Upper lobe of left lung (tissue), 4 donors: ENCODE measurements at regions not wholly inside any gene's neighbourhood (a gene's known extent, or its start where the extent isn't known, plus 50 kb on each side); places are given as distances from the start of the nearest gene placed in this dataset.

Source experiments
- CTCF ChIP-seq, 6 experiments: fragments of 450-650 bp in 4 of 6; fragments of 200-600 bp in 2 of 6; sonication (generic) in 2 of 6; IDR thresholded peaks; one replicate each; pipeline ENCODE4 v1.5.1; 2016 to 2019; ENCODE audit warnings: antibody characterized with exemption in 6 of 6
- POLR2AphosphoS5 ChIP-seq, 2 donors: sonication (generic); formaldehyde crosslinking; IDR thresholded peaks; one replicate each; pipeline ENCODE4 v1.5.1; 2017; ENCODE audit warnings: antibody characterized with exemption in 2 of 2

- TF ChIP-seq CTCF (IDR thresholded peaks at IDR 0.05) (no peak), POLR2AphosphoS5 (IDR thresholded peaks at IDR 0.05) (no peak)
Measured at GRCh38 chr6:114886670-114887436, 544.0 kb upstream of the HS3ST5 start.
